OCI-LY7 (cell line): ENCODE measurements at regions not wholly inside any gene's neighbourhood (a gene's known extent, or its start where the extent isn't known, plus 50 kb on each side); places are given as distances from the start of the nearest gene placed in this dataset.

Experiments used
- BruUV-seq: library from RNA; stranded (reverse); fragments of 400-500 nt; replicated peaks from 2 replicates; lab custom pipeline; 2021; lab: Mats Ljungman, UMichigan
- CTCF ChIA-PET: fragments of 300-600 bp; sonication (Branson Sonifier 250); formaldehyde crosslinking; loops from one replicate; lab custom pipeline; 2022; ENCODE audit warnings: antibody characterized with exemption; ENCODE audit not compliant: unreplicated experiment; lab: Charles Lee
- POLR2A ChIA-PET: fragments of 300-600 bp; sonication (Branson Sonifier 250); formaldehyde crosslinking; loops from one replicate; lab custom pipeline; 2022; ENCODE audit warnings: antibody characterized with exemption; lab: Charles Lee
- DNase-seq: peaks from one replicate; pipeline ENCODE4 v3.0.0-alpha.2; 2015; ENCODE audit warnings: low spot score
- H2AFZ ChIP-seq: fragments of 200-600 bp; sonication (generic), shearing (Covaris generic); 2 replicates; pipeline ENCODE4 v1.6.1; 2014; ENCODE audit warnings: mild to moderate bottlenecking, antibody characterized with exemption, low read length, moderate library complexity
- H3K27ac ChIP-seq: fragments of 200-600 bp; sonication (generic); 2 replicates; pipeline ENCODE4 v1.5.1; 2014; ENCODE audit warnings: mixed run types, low read depth, mild to moderate bottlenecking, moderate library complexity, low read length, inconsistent platforms; ENCODE audit not compliant: poor library complexity, severe bottlenecking
- H3K36me3 ChIP-seq: fragments of 200-600 bp; sonication (generic); 2 replicates; pipeline ENCODE4 v1.6.1; 2014; ENCODE audit warnings: mild to moderate bottlenecking, antibody characterized with exemption, low read length, moderate library complexity, mixed read lengths; ENCODE audit not compliant: insufficient read depth
- H3K4me1 ChIP-seq: fragments of 200-600 bp; sonication (generic); 2 replicates; pipeline ENCODE4 v1.5.1; 2014; ENCODE audit warnings: mild to moderate bottlenecking, low read length; ENCODE audit not compliant: insufficient read depth, poor library complexity, severe bottlenecking
- H3K4me2 ChIP-seq: fragments of 200-600 bp; sonication (generic); 2 replicates; pipeline ENCODE4 v1.6.1; 2014; ENCODE audit warnings: mild to moderate bottlenecking, low read length
- H3K4me3 ChIP-seq: fragments of 200-600 bp; sonication (generic); 2 replicates; pipeline ENCODE4 v1.5.1; 2014; ENCODE audit warnings: mild to moderate bottlenecking, low read depth, low read length; ENCODE audit not compliant: poor library complexity, severe bottlenecking
- H3K79me2 ChIP-seq: fragments of 200-600 bp; sonication (generic); 2 replicates; pipeline ENCODE4 v1.6.1; 2016; ENCODE audit warnings: low read depth, mild to moderate bottlenecking, low read length, moderate library complexity, mixed read lengths; ENCODE audit not compliant: insufficient read depth
- H3K9me2 ChIP-seq: fragments of 200-600 bp; sonication (generic); 2 replicates; pipeline ENCODE4 v1.6.1; 2016; ENCODE audit warnings: mild to moderate bottlenecking, low read length, mixed read lengths; ENCODE audit not compliant: insufficient read depth
- H3K9me3 ChIP-seq: fragments of 200-600 bp; sonication (generic); 2 replicates; pipeline ENCODE4 v1.6.1; 2014; ENCODE audit warnings: mild to moderate bottlenecking, mixed run types, low read length, mixed read lengths
- H4K20me1 ChIP-seq: fragments of 200-600 bp; sonication (generic); 2 replicates; pipeline ENCODE4 v1.6.1; 2014; ENCODE audit warnings: mild to moderate bottlenecking, antibody characterized with exemption, low read length, moderate library complexity, mixed read lengths; ENCODE audit not compliant: insufficient read depth
- EZH2phosphoT487 ChIP-seq: fragments of 200-600 bp; sonication (generic); IDR thresholded peaks from 2 replicates; pipeline ENCODE4 v1.6.1; 2018; ENCODE audit warnings: low read depth, borderline replicate concordance, mild to moderate bottlenecking, mixed run types, antibody characterized with exemption, low read length, moderate library complexity, mixed read lengths
- intact Hi-C: fragments of 100-400 bp; cut with micrococcal nuclease; formaldehyde crosslinking; loops from one replicate; pipeline ENCODE4 v1.10.0; 2022; ENCODE audit not compliant: unreplicated experiment
- TF ChIP-seq, protein P1 (sequence below): fragments of 200-600 bp; sonication (generic); conservative IDR thresholded peaks from 2 replicates; pipeline ENCODE4 v1.5.1; 2014; ENCODE audit warnings: mild to moderate bottlenecking, antibody characterized with exemption, low read length, moderate library complexity, mixed read lengths

DNA sequence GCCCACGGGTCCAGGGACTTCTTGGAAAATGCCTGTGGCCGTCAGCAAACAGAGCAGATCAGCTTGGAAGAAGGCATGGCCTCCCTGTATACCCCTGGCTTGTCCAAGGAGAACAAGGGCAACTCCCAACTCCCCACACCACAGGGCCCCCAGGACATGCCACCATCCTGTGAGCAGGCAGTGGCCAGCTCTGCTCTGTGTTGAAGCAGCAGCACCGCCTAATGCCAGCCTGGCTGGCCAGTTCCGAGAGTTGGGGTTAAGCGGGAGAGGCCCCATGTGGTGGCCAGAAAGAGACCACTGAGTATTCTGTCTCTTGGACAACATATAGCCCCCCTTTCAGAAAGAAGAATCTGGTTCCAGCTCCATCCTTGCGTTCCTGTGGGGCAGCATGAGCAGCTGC, 209.2 kb downstream of the CTTN start:
- H3K27ac ChIP-seq: no peak overlapping the region
- TF ChIP-seq EZH2phosphoT487: no peak
- TF ChIP-seq, protein P1, sequence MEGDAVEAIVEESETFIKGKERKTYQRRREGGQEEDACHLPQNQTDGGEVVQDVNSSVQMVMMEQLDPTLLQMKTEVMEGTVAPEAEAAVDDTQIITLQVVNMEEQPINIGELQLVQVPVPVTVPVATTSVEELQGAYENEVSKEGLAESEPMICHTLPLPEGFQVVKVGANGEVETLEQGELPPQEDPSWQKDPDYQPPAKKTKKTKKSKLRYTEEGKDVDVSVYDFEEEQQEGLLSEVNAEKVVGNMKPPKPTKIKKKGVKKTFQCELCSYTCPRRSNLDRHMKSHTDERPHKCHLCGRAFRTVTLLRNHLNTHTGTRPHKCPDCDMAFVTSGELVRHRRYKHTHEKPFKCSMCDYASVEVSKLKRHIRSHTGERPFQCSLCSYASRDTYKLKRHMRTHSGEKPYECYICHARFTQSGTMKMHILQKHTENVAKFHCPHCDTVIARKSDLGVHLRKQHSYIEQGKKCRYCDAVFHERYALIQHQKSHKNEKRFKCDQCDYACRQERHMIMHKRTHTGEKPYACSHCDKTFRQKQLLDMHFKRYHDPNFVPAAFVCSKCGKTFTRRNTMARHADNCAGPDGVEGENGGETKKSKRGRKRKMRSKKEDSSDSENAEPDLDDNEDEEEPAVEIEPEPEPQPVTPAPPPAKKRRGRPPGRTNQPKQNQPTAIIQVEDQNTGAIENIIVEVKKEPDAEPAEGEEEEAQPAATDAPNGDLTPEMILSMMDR: no peak
- POLR2A ChIA-PET: no interaction called here
- no peaks in the 10 kb centered on the region for H3K9me3 ChIP-seq
- H3K79me2 ChIP-seq: no peaks in the 10 kb centered on the region
- H3K4me2 ChIP-seq: no peak overlapping the region
- H3K4me3 ChIP-seq: no peak overlapping the region
- H3K4me1 ChIP-seq: no peaks in the 10 kb centered on the region
- no peaks in the 10 kb centered on the region for H4K20me1 ChIP-seq
- no peaks in the 10 kb centered on the region for H3K9me2 ChIP-seq
- DNase-seq: no peak
- intact Hi-C loops: no loop called here
- no peaks in the 10 kb centered on the region for H3K36me3 ChIP-seq
- CTCF ChIA-PET: no interaction called here
- no TSS peak for BruUV-seq
- H2AFZ ChIP-seq: no peak overlapping the region

DNA sequence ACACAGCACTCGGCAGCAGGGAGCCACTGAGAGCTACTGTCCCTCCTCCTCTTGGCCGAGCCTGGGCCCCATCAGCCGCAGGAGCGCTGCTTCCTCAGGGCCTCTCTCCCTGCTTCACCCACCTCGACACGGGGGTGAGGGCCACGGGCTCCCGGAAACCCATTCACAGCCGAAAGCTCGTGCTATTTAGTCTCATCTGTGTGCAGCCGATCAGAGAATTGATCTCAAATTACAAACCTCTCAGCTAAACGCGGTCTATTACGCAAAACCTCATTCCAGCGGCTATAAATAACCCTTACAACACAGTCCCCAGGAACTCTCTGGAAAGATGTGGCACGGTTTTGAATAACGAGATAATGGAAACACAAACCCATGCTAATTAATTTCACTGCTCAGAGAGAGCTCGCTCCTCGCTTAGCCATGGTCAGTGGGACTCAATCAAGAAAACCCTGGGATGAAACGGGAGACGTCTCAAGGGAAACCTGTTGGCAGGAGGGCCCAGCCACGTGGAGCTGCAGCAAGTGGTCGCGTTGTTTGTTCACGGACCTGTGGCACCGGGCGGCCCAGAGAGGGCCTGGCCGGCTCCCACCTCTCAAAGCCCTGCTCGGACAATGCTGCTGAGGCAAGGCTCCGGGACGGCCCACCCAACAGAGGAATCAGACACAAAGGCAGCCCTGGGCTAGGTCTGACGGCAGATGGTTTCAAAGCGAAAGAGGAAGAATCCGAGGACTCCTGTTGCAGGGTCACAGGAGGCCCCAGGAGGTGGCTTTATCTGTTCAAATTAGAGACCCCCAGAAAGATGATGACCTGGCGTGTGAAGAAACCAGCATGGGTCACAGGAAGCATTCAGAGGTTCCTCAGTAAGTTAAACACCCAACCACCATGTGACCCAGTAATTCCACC, 210.5 kb downstream of the CTTN start:
- H2AFZ ChIP-seq: no peak overlapping the region
- BruUV-seq: no TSS peak

More for the DNA sequence above, 210.5 kb downstream of the CTTN start:
- Histone ChIP-seq H3K36me3 (no peaks in the 10 kb centered on the region), H3K27ac (no peak overlapping the region), H3K79me2 (no peaks in the 10 kb centered on the region), H3K4me2 (no peak overlapping the region), H3K4me1 (no peaks in the 10 kb centered on the region), H3K9me2 (no peaks in the 10 kb centered on the region), H3K9me3 (no peaks in the 10 kb centered on the region), H4K20me1 (no peaks in the 10 kb centered on the region), H3K4me3 (no peak overlapping the region)
- no peak for DNase-seq
- CTCF ChIA-PET: no interaction called here
- no peak for TF ChIP-seq EZH2phosphoT487
- TF ChIP-seq, protein P1: no peak
- POLR2A ChIA-PET: no interaction called here
- intact Hi-C loops: no loop called here
